ENCODE measurements at regions not wholly inside any gene's neighbourhood (a gene's known extent, or its start where the extent isn't known, plus 50 kb on each side); places are given as distances from the start of the nearest gene placed in this dataset.
A peak's percentile ranks its signal among the peaks of the same experiment; 100 is the strongest.
"Not testable (repeated sequence)": the region's sequence is repeated elsewhere in the genome, so short reads cannot be mapped to it uniquely, and the experiment has no call there.

- Mint-ChIP-seq H3K36me3 (ENCODE audit: low read depth) (peaks cover 5% of the 10 kb centered on the region; the same call in 1 of the 2 replicates), H3K9me3 (peaks cover 40% of the 10 kb centered on the region)
These were observed 895.7 kb downstream of the TMEM121 start for GRCh38 chr14:106422066-106422465.

DNA sequence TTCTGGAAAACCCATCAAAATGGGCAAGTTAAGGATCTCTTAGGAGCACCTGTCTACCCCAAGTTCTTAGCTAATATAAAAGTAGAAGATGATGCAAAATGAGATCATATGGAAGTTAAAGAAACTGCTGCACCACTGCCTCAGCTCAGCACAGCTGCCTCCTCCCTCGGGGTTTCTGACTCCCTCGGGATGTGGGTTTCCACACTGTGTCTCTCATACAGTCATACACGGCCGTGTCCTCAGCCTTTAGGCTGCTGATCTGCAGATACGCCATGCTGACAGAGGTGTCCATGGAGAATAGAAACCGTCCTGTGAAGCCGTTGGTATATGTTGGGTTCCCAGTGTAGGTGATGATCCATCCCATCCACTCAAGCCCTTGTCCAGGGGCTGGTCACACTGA, 898.8 kb downstream of the TMEM121 start:
- H3K4me1 Mint-ChIP-seq (ENCODE audit: low read depth); H3K36me3 Mint-ChIP-seq (ENCODE audit: low read depth); DNase-seq; H3K27me3 Mint-ChIP-seq (ENCODE audit: insufficient read depth); H3K4me3 Mint-ChIP-seq; H3K27ac Mint-ChIP-seq: not testable (repeated sequence)
- peaks cover 21% of the 10 kb centered on the region for H3K9me3 Mint-ChIP-seq

More at GRCh38 chr14:106422066-106422465, 895.7 kb downstream of the TMEM121 start:
- H3K27me3 Mint-ChIP-seq (ENCODE audit: insufficient read depth): no peaks in the 10 kb centered on the region; the same call in 1 of the 2 replicates
- DNase-seq: no peak
- TF ChIP-seq, protein P1, sequence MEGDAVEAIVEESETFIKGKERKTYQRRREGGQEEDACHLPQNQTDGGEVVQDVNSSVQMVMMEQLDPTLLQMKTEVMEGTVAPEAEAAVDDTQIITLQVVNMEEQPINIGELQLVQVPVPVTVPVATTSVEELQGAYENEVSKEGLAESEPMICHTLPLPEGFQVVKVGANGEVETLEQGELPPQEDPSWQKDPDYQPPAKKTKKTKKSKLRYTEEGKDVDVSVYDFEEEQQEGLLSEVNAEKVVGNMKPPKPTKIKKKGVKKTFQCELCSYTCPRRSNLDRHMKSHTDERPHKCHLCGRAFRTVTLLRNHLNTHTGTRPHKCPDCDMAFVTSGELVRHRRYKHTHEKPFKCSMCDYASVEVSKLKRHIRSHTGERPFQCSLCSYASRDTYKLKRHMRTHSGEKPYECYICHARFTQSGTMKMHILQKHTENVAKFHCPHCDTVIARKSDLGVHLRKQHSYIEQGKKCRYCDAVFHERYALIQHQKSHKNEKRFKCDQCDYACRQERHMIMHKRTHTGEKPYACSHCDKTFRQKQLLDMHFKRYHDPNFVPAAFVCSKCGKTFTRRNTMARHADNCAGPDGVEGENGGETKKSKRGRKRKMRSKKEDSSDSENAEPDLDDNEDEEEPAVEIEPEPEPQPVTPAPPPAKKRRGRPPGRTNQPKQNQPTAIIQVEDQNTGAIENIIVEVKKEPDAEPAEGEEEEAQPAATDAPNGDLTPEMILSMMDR (IDR thresholded peaks at IDR 0.05): no peak
- no peaks in the 10 kb centered on the region for H3K4me1 Mint-ChIP-seq (ENCODE audit: low read depth)
- no peak overlapping the region for H3K4me3 Mint-ChIP-seq
- H3K27ac Mint-ChIP-seq: no peak overlapping the region

GRCh38 chr14:106436310-106436905, 910.0 kb downstream of the TMEM121 start:
- no peak overlapping the region for H3K27ac Mint-ChIP-seq
- no peaks in the 10 kb centered on the region for H3K4me1 Mint-ChIP-seq (ENCODE audit: low read depth)
- DNase-seq: no peak
- H3K4me3 Mint-ChIP-seq: no peak overlapping the region
- peaks cover 11% of the 10 kb centered on the region; the same call in 1 of the 2 replicates for H3K36me3 Mint-ChIP-seq (ENCODE audit: low read depth)
- TF ChIP-seq, protein P1 (IDR thresholded peaks at IDR 0.05): peak; percentile 67
- peaks cover 58% of the 10 kb centered on the region for H3K9me3 Mint-ChIP-seq
- no peaks in the 10 kb centered on the region for H3K27me3 Mint-ChIP-seq (ENCODE audit: insufficient read depth)

DNA sequence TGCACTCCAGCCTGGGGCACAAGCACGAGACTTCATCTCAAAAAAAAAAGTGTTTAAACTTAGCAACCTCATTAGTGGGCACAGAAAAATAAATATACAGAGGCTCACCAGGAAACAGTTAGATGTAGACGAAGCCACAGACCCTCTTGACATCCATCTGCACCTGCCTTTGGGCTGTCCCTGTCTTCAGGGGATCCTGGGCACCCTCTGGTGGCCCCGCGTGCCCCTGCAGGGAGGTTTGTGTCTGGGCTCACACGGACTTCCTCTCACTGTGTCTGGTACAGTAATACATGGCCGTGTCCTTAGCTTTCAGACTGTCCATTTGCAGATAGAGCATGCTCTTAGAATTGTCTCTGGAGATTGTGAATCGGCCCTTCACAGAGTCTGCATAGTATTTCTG, 916.5 kb downstream of the TMEM121 start:
- Mint-ChIP-seq H3K4me3 (no peak overlapping the region), H3K27me3 (ENCODE audit: insufficient read depth) (no peaks in the 10 kb centered on the region; the same call in 1 of the 2 replicates), H3K27ac (no peak overlapping the region), H3K9me3 (peaks cover 71% of the 10 kb centered on the region), H3K36me3 (ENCODE audit: low read depth) (peaks cover 7% of the 10 kb centered on the region; the same call in 1 of the 2 replicates), H3K4me1 (ENCODE audit: low read depth) (no peaks in the 10 kb centered on the region)
- TF ChIP-seq, protein P1 (IDR thresholded peaks at IDR 0.05): no peak
- DNase-seq: no peak

DNA sequence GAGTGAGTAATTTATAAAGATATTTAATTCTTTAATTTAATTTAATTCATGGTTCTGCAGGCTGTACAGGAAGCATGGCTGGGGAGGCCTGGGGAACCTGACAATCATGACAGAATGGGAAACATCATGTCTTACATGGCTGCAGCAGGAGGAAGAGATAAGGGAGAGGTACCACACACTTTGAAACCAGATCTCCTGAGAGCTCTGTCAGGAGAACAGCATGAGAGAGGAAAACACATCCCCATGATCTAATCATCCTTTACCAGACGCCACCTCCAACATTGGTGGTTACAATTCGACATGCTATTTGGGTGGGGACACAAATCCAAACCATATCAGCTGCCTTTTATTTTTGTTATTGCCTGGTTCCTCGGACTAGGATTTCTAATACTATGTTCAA, 928.6 kb downstream of the TMEM121 start:
- Mint-ChIP-seq H3K9me3 (peaks cover 66% of the 10 kb centered on the region), H3K36me3 (ENCODE audit: low read depth) (no peaks in the 10 kb centered on the region; the same call in 1 of the 2 replicates), H3K4me1 (ENCODE audit: low read depth) (no peaks in the 10 kb centered on the region), H3K4me3 (no peak overlapping the region), H3K27ac (no peak overlapping the region), H3K27me3 (ENCODE audit: insufficient read depth) (no peaks in the 10 kb centered on the region)
- no peak for DNase-seq
- TF ChIP-seq, protein P1 (IDR thresholded peaks at IDR 0.05): no peak

DNA sequence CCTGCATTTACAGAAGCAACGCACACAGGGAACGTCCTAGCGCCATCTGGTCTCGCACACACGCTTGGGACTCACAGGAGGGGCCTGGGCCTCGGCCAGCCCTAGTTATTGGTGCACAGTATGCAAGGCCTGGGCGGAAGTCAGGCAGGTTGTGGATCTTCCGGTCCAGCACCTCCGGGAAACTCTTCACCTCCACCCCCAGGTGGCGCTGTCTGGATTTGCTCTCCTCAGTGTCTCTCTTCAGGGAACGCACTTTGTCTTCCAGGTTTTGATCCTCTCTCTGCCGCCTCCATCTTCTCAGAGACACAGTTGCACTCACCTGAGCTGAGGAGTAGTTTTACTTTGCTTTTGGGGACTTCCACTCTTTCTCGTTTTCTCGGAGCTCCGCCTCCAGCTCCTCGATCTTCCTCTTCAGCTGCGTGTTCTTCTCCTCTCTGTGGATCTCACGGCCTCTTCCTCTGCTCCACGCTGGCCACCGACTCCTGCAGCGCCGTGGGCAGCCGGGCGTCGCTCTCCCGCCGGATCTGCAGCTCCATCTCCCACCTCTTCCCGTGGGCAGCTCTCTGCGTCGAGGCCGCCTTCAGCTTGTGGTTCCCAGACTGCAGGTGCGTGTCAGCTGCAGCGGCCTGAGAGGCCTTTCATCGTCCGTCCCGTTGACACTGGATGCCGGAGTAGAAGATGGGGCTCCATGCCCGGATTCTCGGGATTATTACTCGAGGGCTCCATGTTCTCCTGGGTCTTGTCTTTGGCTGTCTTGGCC, 933.8 kb downstream of the TMEM121 start:
- H3K9me3 Mint-ChIP-seq: peaks cover 58% of the 10 kb centered on the region
- H3K4me3 Mint-ChIP-seq: no peak overlapping the region
- H3K27ac Mint-ChIP-seq: no peak overlapping the region
- no peaks in the 10 kb centered on the region for H3K4me1 Mint-ChIP-seq (ENCODE audit: low read depth)
- peaks cover 4% of the 10 kb centered on the region; the same call in 1 of the 2 replicates for H3K36me3 Mint-ChIP-seq (ENCODE audit: low read depth)
- H3K27me3 Mint-ChIP-seq (ENCODE audit: insufficient read depth): no peaks in the 10 kb centered on the region
- TF ChIP-seq, protein P1 (IDR thresholded peaks at IDR 0.05): peak; percentile 33; the same call in 1 of the 2 replicates
- DNase-seq: no peak
